Common myeloid progenitor, CD34-positive (primary cell): ENCODE measurements at regions not wholly inside any gene's neighbourhood (a gene's known extent, or its start where the extent isn't known, plus 50 kb on each side); places are given as distances from the start of the nearest gene placed in this dataset.

Experiments used
- CTCF ChIA-PET: fragments of 350-600 bp; sonication (Branson Sonifier 250); formaldehyde crosslinking; loops from one replicate; lab custom pipeline; 2021; ENCODE audit warnings: antibody characterized with exemption; lab: Charles Lee
- POLR2A ChIA-PET: fragments of 350-600 bp; sonication (Branson Sonifier 250); formaldehyde crosslinking; loops from one replicate; lab custom pipeline; 2021; ENCODE audit warnings: antibody characterized with exemption; lab: Charles Lee
- DNase-seq, 3 donors: peaks; one replicate each; pipeline versions ENCODE4 v3.0.0 to v3.0.0-alpha.2; 2013
- H3K27ac ChIP-seq, 2 experiments: 1 replicate in 1 of 2; 2 replicates in 1 of 2; pipeline ENCODE4 v1.7.0; 2013; ENCODE audit warnings: inconsistent platforms in 2 of 2, low read length in 2 of 2, mild to moderate bottlenecking in 2 of 2, low read depth in 1 of 2, moderate library complexity in 1 of 2; ENCODE audit not compliant: severe bottlenecking in 2 of 2, insufficient read depth in 1 of 2, poor library complexity in 1 of 2
- H3K27me3 ChIP-seq, 5 experiments: replicated peaks in 2 of 5; 1 replicate in 3 of 5; 2 replicates in 2 of 5; pipeline versions ENCODE4 v1.6.1 to v1.7.0; 2013; ENCODE audit warnings: low read length in 4 of 5, mild to moderate bottlenecking in 2 of 5, moderate library complexity in 2 of 5, inconsistent platforms in 1 of 5; ENCODE audit not compliant: insufficient read depth in 5 of 5, control insufficient read depth in 4 of 5
- H3K36me3 ChIP-seq, 4 experiments: 1 replicate in 2 of 4; 2 replicates in 2 of 4; pipeline versions ENCODE4 v1.6.1 to v1.7.0; 2013; ENCODE audit warnings: low read length in 3 of 4, control low read depth in 1 of 4, mild to moderate bottlenecking in 1 of 4; ENCODE audit not compliant: control insufficient read depth in 4 of 4, insufficient read depth in 4 of 4
- H3K4me1 ChIP-seq, 4 experiments: 1 replicate in 3 of 4; 2 replicates in 1 of 4; pipeline versions ENCODE4 v1.6.1 to v1.7.1; 2013; ENCODE audit warnings: low read length in 3 of 4, mild to moderate bottlenecking in 3 of 4, control low read depth in 1 of 4, inconsistent platforms in 1 of 4, moderate library complexity in 1 of 4; ENCODE audit not compliant: control insufficient read depth in 4 of 4, insufficient read depth in 4 of 4; ENCODE audit errors: control extremely low read depth in 1 of 4
- H3K4me3 ChIP-seq, 7 experiments: 1 replicate in 4 of 7; 2 replicates in 3 of 7; pipeline versions ENCODE4 v1.5.1 to v1.7.0; 2013; ENCODE audit warnings: mild to moderate bottlenecking in 7 of 7, low read length in 6 of 7, moderate library complexity in 6 of 7, inconsistent platforms in 2 of 7, low read depth in 2 of 7, control low read depth in 1 of 7; ENCODE audit not compliant: insufficient read depth in 4 of 7, control insufficient read depth in 1 of 7; ENCODE audit errors: extremely low read depth in 1 of 7
- H3K9me3 ChIP-seq, 5 experiments: 1 replicate in 4 of 5; 2 replicates in 1 of 5; pipeline versions ENCODE4 v1.6.1 to v1.7.1; 2013; ENCODE audit warnings: low read length in 4 of 5, mild to moderate bottlenecking in 2 of 5, inconsistent platforms in 1 of 5, low read depth in 1 of 5, moderate library complexity in 1 of 5; ENCODE audit not compliant: control insufficient read depth in 4 of 5, insufficient read depth in 2 of 5; ENCODE audit errors: control extremely low read depth in 1 of 5
- WGBS: methylation state at CpG from one replicate; pipeline ENCODE4 v1.1.5; 2013; ENCODE audit not compliant: insufficient coverage; 5-methylcytosine and 5-hydroxymethylcytosine counted together

DNA sequence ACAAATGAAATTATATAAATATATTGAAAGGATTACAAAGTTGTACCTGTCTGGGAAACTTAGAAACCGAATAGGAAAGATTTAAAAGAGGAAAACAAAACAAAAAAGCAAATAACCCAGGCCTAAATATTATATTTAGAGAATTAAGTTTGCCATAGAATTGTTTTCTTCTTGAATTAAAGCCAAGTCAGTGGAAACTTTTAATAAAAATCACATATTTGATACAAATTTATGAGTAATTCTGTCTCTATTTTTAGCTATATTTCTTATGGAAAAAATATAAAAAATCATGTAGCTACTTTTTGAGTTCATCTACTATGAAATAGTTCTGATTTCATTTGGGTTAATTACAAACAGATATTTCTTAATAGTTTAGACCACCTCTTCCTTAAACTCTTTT, 470.2 kb upstream of the HSF2 start:
- no peak overlapping the region for H3K4me3 ChIP-seq
- ChIA-PET POLR2A (no interaction called here), CTCF (interaction anchor here (1.3 kb wide), 1 partner anchor 10 kb away, joined by 3 read pairs; no protein-coding TSS in a partner anchor)
- H3K27me3 ChIP-seq: no peaks in the 10 kb centered on the region
- no peaks in the 10 kb centered on the region for H3K4me1 ChIP-seq
- H3K9me3 ChIP-seq: no peaks in the 10 kb centered on the region
- no CpG with 5 or more reads among the region's 1 CpG for WGBS
- H3K36me3 ChIP-seq: no peaks in the 10 kb centered on the region
- DNase-seq: no peak
- H3K27ac ChIP-seq: no peak overlapping the region

GRCh38 chr6:121932076-121932991, 467.1 kb upstream of the HSF2 start:
- no peak overlapping the region for H3K4me3 ChIP-seq
- no peak for DNase-seq
- ChIA-PET CTCF (no interaction called here), POLR2A (interaction anchor here (0.5 kb wide), 1 partner anchor 57 kb away, joined by 3 read pairs; no protein-coding TSS in a partner anchor)
- no peaks in the 10 kb centered on the region for H3K4me1 ChIP-seq
- H3K27me3 ChIP-seq: no peaks in the 10 kb centered on the region
- no peaks in the 10 kb centered on the region for H3K36me3 ChIP-seq
- H3K9me3 ChIP-seq: no peaks in the 10 kb centered on the region
- WGBS: 52% methylated on average over 10 of the region's 13 CpGs
- H3K27ac ChIP-seq: no peak overlapping the region

DNA sequence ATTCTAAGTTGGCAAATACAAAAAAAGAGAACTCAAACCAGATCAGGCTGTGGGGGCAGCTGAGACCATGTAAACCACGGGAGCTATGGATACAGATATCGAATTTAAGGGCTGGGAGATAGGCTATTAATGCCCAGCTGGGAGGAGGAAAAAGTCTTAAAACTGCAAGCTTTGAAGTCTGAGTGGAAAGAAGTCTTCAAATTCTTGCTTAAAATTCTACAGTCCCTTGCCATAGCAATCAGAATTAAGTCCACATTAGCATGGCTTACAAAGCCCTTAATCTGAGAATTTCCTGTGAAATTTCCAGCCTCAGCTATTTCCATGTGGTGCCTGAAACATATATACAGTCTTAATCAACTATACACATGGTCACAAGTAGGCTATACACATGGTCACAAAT, 465.0 kb upstream of the HSF2 start:
- POLR2A ChIA-PET: no interaction called here

GRCh38 chr6:121940728-121941127, 458.7 kb upstream of the HSF2 start:
- no peak for DNase-seq
- H3K27me3 ChIP-seq: no peaks in the 10 kb centered on the region
- no CpG with 5 or more reads among the region's 2 CpGs for WGBS
- H3K4me1 ChIP-seq: no peaks in the 10 kb centered on the region
- H3K9me3 ChIP-seq: peaks cover 0 to 3% (median 0%) of the 10 kb centered on the region in 5 experiments
- CTCF ChIA-PET: no interaction called here
- POLR2A ChIA-PET: no interaction called here
- no peak overlapping the region for H3K27ac ChIP-seq
- H3K4me3 ChIP-seq: no peak overlapping the region
- H3K36me3 ChIP-seq: no peaks in the 10 kb centered on the region

More for the DNA sequence above, 465.0 kb upstream of the HSF2 start:
- DNase-seq: no peak
- H3K9me3 ChIP-seq: no peaks in the 10 kb centered on the region
- CTCF ChIA-PET: no interaction called here
- no peaks in the 10 kb centered on the region for H3K4me1 ChIP-seq
- no peak overlapping the region for H3K27ac ChIP-seq
- WGBS: 80% methylated on average over 2 of the region's 2 CpGs
- no peak overlapping the region for H3K4me3 ChIP-seq
- no peaks in the 10 kb centered on the region for H3K27me3 ChIP-seq
- H3K36me3 ChIP-seq: no peaks in the 10 kb centered on the region

- H3K4me1 ChIP-seq: no peaks in the 10 kb centered on the region
- no peak overlapping the region for H3K27ac ChIP-seq
- no peak overlapping the region for H3K4me3 ChIP-seq
- CTCF ChIA-PET: no interaction called here
- DNase-seq: no peak
- no CpG with 5 or more reads among the region's 1 CpG for WGBS
- H3K27me3 ChIP-seq: no peaks in the 10 kb centered on the region
- POLR2A ChIA-PET: no interaction called here
- H3K36me3 ChIP-seq: no peaks in the 10 kb centered on the region
- H3K9me3 ChIP-seq: peaks cover 0 to 3% (median 0%) of the 10 kb centered on the region in 5 experiments
Measured at GRCh38 chr6:121944354-121944753, 455.1 kb upstream of the HSF2 start.

- Histone ChIP-seq H3K27me3 (no peaks in the 10 kb centered on the region), H3K36me3 (no peaks in the 10 kb centered on the region), H3K4me3 (no peak overlapping the region), H3K4me1 (no peaks in the 10 kb centered on the region), H3K9me3 (no peaks in the 10 kb centered on the region), H3K27ac (no peak overlapping the region)
- whole genome bisulfite sequencing: 100% methylated on average over 2 of the region's 4 CpGs
- DNase-seq: no peak
- ChIA-PET CTCF (no interaction called here), POLR2A (no interaction called here)
Measured at GRCh38 chr6:121951123-121951522, 448.3 kb upstream of the HSF2 start.

- Histone ChIP-seq H3K36me3 (no peaks in the 10 kb centered on the region), H3K27ac (no peak overlapping the region), H3K4me1 (no peaks in the 10 kb centered on the region), H3K4me3 (no peak overlapping the region), H3K27me3 (no peaks in the 10 kb centered on the region), H3K9me3 (no peaks in the 10 kb centered on the region)
- 96% methylated on average over 4 of the region's 5 CpGs for WGBS
- POLR2A ChIA-PET: no interaction called here
- CTCF ChIA-PET: no interaction called here
- no peak for DNase-seq
Measured at GRCh38 chr6:121951918-121952379, 447.5 kb upstream of the HSF2 start.
